NCI-H2029 treated with DMSO at 0.1 percent for 48 hours (cell line): ENCODE measurements at regions not wholly inside any gene's neighbourhood (a gene's known extent, or its start where the extent isn't known, plus 50 kb on each side); places are given as distances from the start of the nearest gene placed in this dataset.

Source experiments
- DNase-seq: peaks from one replicate; lab custom pipeline; 2025; lab: John Stamatoyannopoulos, UW

DNA sequence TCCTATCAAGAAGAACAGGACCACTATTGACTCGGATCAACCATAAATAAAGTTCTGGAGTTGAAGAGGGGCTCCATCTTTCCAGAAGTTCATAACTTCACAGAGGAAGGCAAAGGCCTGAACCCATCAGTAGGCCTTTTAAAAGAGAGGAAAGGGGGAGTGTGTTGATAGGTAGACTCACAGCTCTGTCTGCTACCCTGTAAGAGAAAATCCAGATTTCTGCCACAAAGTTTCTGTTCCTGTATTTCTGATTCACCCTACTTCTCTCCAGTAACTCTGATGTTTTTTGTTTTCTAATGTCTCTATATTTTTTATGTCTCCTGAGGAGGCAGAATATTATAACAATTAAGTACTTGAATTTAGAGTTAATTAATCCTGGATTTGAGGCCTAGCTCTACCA is 564.0 kb downstream of the TNS1 start:
- no peak for DNase-seq

GRCh38 chr2:217438136-217438535 is 564.7 kb downstream of the TNS1 start:
- no peak for DNase-seq

DNA sequence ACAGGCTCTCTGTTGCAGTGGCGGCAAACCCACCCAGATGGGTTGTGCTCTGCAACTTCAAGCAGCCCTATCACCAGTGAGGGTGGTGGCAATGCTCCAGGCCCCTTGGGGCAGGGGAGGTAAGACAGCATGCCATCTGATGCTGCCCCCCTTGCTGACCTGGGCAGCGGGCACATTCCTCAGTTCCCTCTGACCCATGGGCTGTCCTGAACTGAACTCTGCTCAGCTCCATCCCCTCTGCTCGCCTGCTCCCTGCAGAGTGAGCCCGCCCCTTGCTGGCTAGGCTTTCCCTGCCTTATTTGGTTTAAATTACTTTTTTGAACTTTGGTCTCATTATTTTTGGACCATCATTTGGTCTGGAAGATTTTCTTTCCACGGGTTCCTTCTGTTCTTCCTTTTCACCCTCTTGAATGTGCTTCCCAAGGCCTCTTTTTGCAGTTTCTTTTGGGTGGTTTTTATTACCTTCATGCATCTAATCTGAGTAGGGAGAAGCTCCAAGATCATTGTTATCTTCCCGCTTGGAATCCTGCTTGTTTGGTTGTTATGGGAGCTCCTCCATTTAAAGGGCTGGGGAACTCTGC is 565.4 kb downstream of the TNS1 start:
- DNase-seq: no peak

GRCh38 chr2:217436386-217436785 is 566.4 kb downstream of the TNS1 start:
- no peak for DNase-seq

DNA sequence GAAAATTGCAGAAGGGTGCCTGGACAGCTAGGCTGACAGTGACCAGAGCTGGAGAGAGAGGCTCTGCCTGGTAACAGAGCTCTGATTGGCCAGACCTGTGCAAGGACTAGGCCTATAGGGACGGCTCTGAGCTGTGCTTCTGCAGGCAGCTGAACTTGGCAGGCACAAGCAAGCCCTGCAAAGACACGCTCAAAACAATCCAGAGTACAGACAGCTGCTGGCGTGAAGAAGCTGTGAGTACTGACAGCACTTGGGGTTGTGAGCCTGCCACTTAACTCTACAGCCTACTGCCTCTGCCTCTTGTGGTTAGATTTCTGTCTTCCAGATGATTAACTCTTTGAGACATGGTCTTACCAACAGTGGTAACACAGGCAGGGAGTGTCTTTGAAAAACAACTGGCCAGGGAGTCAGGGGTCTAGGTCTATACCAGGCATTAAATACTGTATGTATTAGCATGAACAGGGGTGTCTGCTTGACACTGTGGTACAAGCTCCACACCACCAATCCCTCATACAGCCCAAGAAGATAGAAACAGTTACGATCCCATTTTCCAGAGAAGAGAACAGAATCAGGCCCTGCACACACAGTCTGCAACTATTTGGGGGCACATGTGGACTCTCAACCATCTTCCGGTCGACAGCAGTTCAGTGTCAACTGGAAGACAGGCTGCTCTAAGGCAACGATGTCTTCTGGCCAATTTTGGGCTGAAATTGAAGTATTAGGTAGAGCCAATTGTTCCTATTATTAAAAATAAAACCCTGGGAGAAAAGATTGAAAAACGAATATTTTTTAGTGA is 568.4 kb downstream of the TNS1 start:
- peak; percentile 82 for DNase-seq

- no peak for DNase-seq
Observed at GRCh38 chr2:217433522-217433921, 569.3 kb downstream of the TNS1 start.

DNA sequence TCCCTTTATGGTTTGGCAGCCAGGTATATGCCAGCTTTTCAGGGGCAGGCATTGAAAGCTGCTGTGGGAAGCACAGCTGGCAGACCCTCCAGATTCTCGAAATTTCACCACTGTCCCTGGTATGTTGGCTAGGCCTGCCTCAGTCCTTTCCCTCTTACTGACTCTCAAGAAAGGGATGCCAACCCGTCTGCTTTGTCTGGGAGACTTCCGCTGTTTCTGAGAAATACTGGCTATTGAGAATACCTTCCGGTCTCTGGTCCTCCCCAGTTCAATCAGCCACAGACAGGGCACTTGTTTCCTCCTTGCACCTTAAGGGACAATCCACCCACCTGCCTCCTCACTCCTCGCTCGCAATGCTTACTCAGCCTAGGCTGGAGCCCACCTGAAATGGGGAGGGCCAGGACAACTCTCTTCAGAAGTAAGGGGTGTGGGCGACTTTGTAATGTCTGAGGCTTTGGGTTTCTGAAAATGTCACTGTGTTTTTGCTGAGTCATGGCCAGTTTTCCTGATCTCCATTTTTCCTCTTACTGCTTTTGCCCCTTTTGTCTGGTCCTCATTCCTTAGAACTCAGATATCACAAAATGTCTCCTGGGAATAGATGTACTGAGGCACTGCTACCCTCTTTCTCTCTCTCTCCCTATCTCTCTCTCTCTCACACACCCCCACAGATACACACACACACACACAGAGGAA is 571.1 kb downstream of the TNS1 start:
- DNase-seq: no peak

- no peak for DNase-seq
Observed at GRCh38 chr2:217430916-217431576, 571.2 kb upstream of the TNP1 start.

- DNase-seq: no peak
Observed at GRCh38 chr2:217429981-217430500, 570.2 kb upstream of the TNP1 start.

DNA sequence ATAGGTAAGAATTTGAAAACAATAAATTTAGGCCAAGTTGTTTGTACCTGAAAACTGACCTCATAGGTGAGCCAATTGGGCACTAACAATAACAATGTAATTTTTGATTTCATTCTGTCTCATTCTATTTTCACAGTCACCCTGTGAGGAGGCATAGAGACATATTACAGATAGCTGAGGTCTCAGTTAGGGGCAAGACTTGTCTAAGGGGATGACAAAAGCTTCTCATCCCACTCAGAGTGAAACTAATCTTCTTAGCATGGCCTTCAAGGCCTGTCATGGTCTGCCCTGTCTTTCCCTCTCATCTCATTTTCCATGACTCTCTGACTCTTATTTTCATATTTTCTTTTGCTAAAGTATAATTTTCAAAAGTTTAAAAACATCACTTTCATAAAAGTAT is 562.0 kb upstream of the TNP1 start:
- no peak for DNase-seq

GRCh38 chr2:217420854-217421253 is 561.0 kb upstream of the TNP1 start:
- no peak for DNase-seq

GRCh38 chr2:217419055-217419671 is 559.3 kb upstream of the TNP1 start:
- no peak for DNase-seq

- no peak for DNase-seq
Observed at GRCh38 chr2:217418544-217418943, 558.7 kb upstream of the TNP1 start.

- no peak for DNase-seq
Observed at GRCh38 chr2:217418090-217418489, 558.2 kb upstream of the TNP1 start.

GRCh38 chr2:217417536-217417935 is 557.7 kb upstream of the TNP1 start:
- DNase-seq: no peak

GRCh38 chr2:217415316-217415715 is 555.5 kb upstream of the TNP1 start:
- no peak for DNase-seq

- no peak for DNase-seq
Observed at GRCh38 chr2:217414429-217414828, 554.6 kb upstream of the TNP1 start.

GRCh38 chr2:217413193-217413592 is 553.3 kb upstream of the TNP1 start:
- no peak for DNase-seq

DNA sequence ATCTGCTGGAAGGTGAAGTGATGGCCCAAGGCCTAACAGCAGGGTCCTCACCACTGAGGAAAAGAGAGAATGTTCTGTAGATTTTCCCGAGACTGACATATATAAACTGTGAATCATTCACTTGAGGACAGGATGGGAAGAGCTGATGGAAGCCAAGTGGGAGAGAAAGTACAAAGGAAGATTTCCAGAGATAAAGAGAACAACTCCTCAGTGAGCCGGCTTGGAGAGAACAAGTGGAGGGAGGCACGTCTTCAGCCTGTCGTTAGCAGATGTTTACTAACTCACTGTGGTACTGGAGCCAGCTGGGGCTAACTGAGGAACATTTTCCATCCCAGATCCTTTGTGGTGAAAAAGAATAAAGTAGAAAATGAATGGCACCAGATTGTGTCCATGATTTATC is 552.9 kb upstream of the TNP1 start:
- no peak for DNase-seq

- no peak for DNase-seq
Observed at GRCh38 chr2:217412277-217412676, 552.4 kb upstream of the TNP1 start.

GRCh38 chr2:217410681-217410960 is 550.8 kb upstream of the TNP1 start:
- no peak for DNase-seq

GRCh38 chr2:217409949-217410680 is 550.3 kb upstream of the TNP1 start:
- no peak for DNase-seq
